ENCODE measurements at regions not wholly inside any gene's neighbourhood (a gene's known extent, or its start where the extent isn't known, plus 50 kb on each side); places are given as distances from the start of the nearest gene placed in this dataset.
A peak's percentile ranks its signal among the peaks of the same experiment; 100 is the strongest.
"Not testable (repeated sequence)": the region's sequence is repeated elsewhere in the genome, so short reads cannot be mapped to it uniquely, and the experiment has no call there.

DNA sequence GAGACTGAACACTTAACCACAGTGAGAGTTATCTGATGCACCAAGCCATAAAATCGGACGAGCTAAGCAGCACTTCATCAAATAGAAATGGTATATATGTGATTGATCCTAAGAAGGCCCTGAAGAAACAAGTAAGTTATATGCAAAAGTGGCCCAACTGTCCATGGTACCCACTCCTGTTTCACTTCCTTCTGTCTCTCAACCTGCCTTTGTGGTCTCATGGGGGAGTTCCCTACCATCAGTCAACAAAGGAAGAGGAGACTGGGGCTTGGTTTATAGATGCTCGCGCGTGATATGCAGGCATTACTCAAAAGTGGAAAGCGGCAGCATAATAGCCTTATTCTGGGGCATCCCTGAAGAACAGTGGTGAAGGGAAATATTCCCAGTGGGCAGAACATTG lies 543.9 kb upstream of the ADGRL4 start:
- DNase-seq: no peak

DNA sequence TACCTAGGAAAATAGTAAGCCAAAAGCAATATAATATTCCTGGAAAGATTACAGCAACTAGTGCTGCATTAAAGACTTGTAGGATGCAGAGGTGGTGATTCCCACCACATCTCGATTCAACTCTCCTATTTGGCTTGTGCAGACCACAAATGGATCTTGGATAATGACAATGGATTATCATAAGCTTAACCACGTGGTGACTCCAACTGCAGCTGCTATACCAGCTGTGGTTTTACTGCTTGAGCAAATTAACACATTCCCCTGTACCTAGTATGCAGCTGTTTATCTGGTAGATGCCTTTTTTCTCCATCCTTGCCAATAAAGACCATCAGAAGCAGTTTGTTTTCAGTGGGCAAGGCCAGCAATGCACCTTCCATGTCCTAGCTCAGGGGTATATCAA lies 542.7 kb upstream of the ADGRL4 start:
- DNase-seq: no peak

- no peak for DNase-seq
Measured at GRCh38 chr1:79547514-79547913, 541.0 kb upstream of the ADGRL4 start.

GRCh38 chr1:79543394-79543793 lies 536.9 kb upstream of the ADGRL4 start:
- no peak for DNase-seq

DNA sequence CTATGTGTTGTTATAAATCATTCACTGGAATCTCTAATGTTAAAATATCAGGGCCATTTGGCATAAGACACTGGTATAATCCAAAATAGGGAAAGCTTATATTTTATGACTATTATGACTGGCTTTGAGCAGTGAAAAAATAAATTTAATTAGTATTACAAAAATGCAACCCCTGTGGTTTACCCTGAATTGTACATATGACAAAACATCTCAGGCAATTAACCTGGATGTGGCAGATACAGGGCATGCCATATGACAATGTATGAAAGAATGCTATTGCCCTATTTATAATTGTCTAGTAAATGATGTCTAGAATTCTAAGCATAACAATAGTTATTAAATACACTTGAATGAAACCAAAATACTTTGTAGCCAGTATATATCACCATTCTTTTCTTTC lies 532.5 kb upstream of the ADGRL4 start:
- DNase-seq: no peak

DNA sequence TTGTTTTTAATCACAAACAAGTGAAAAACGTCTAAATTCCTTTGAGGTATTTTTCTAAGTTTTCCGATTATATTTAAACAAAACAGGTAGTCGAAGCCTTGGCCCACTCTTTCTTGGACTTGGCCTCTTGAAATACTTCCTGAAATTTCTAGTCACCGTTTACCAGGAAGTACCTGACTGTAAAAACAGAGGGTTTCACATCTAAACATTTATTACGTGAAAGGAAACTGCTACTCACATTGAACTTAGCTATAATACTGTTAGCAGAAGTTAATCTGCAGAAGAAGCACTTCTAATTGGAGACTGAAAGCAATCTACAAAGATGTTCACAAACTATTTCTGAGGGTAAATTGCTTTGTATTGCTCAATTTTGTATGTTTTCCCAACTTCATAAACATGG lies 526.0 kb upstream of the ADGRL4 start:
- DNase-seq: no peak

- DNase-seq: no peak
Measured at GRCh38 chr1:79531790-79532189, 525.3 kb upstream of the ADGRL4 start.

DNA sequence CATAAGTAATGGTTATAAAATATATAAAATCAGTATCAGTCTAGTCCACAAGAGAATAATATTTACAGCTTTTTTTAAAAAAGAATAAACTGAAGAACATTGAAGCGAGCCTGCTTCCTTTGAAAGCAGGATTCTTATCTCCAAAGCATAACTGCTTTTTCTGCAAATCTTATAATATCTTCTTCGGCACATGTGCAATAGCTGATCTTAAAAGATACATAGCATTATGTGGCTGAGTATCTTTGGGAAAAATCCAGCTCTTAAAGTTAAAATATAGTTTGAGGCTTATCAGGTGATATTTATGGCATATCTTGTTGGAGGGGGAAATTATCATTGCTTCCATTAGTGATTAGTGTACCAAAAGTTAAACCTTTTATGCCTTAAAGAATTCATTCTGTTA lies 523.9 kb upstream of the ADGRL4 start:
- no peak for DNase-seq

DNA sequence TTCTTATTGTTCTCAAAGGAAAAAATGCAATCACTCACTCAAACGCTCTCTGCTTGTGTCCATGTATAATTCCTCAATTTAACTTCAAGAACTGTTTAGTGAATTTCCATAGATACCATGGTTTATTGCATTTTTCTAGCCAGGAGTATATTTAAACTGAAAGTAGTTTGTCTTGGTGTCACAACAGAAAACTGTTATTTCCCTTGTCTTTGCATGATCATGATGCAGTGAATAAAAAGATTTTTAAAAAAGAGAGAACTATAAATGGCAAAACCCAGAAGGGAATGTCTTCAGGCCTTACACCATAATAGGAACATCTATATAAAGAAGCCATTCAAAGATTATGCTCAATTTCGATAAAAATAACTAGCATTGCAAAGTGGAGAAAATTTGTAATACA lies 523.5 kb upstream of the ADGRL4 start:
- no peak for DNase-seq

- no peak for DNase-seq
Measured at GRCh38 chr1:79524126-79524525, 517.6 kb upstream of the ADGRL4 start.

DNA sequence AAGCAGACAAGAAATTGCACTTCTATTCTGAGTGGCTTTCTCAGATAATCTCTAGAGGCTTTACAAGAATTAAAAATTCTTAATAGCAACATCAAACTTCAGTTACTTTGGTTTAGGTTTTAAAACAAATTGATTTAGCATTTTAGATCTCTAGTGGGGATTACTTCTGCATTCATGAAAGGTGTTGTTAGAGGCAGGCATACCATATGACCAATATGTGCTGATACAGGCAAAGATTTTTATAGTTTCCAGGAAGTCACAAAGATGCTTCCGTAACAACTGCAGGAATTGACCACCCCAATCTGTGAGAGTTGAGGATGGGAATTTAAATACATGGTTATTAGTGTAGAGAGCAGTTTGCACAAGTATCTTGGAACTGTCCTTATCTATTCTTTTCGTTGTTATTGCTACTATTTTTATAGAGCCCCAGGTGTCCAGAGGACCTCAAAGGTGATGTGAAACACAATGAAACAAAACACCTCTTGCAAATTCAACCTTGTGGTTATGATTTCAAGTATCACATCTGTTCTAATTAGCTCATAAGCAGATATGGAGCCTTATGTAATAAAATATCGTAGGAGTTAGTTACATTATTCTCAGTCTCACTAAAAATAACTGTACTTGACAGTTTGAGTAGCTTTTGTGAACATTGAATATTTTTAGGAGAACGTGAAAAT lies 512.7 kb upstream of the ADGRL4 start:
- no peak for DNase-seq

GRCh38 chr1:79517470-79518224 lies 511.1 kb upstream of the ADGRL4 start:
- no peak for DNase-seq

DNA sequence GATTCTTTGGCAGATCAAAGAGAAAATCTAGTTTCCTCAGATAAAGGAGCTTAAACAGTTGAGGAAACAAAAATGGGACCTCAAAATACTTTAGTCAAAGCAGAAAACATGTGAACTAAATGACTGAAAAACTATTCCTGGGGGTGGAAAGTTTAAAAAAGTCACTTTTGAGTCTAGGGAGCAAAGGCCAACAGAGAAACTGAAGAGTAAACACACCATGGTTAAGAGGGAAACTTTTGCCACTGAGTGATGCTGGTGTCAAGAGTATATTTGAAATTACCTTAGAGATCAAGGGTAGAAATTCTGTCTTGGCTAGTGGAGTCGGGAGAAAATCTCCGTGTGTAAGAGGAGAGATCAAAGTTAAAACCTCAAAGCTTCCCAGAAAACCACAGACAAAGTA lies 501.2 kb upstream of the ADGRL4 start:
- DNase-seq: no peak

DNA sequence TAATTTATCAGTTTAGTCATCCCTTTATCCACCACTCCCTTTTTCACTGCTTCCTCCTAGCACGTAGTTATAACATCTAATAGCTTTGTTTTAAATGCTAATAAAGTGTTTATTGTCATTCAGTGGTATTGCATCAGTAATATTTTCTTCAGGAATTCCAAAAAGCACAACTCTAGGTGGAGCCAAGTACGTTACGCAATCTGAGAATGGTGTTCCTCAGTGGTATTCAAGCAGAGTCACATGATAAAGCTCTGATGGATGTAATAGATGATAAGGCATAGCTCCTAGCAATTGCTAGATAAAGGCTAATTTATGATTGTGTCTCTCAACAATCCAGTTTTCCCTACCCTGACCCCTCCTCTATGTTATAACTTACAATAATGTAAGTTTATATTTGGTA lies 494.6 kb upstream of the ADGRL4 start:
- peak; percentile 3 for DNase-seq

- no peak for DNase-seq
Measured at GRCh38 chr1:79499541-79499940, 493.0 kb upstream of the ADGRL4 start.

- peak; percentile 50 for DNase-seq
Measured at GRCh38 chr1:79497193-79497773, 490.8 kb upstream of the ADGRL4 start.

DNA sequence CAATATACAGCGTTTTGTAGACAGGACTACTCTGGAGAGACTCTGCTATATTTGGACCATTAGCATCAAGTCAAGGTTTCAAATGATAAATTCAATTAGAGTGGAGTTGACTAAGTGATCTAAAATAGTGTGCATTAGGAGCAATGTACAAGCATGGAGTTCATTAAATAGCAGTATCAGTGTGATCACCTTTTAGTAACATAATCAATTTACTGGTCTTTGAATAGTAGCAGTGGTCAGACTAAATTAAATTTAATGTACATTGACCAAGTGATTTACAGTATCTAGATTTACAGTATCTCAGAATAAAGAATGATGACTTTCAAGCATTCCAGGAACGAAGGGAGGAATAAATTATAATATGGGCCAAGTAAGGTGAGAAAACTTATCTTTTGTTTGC lies 489.6 kb upstream of the ADGRL4 start:
- DNase-seq: no peak

- DNase-seq: not testable (repeated sequence)
Measured at GRCh38 chr1:79493702-79494101, 487.2 kb upstream of the ADGRL4 start.

DNA sequence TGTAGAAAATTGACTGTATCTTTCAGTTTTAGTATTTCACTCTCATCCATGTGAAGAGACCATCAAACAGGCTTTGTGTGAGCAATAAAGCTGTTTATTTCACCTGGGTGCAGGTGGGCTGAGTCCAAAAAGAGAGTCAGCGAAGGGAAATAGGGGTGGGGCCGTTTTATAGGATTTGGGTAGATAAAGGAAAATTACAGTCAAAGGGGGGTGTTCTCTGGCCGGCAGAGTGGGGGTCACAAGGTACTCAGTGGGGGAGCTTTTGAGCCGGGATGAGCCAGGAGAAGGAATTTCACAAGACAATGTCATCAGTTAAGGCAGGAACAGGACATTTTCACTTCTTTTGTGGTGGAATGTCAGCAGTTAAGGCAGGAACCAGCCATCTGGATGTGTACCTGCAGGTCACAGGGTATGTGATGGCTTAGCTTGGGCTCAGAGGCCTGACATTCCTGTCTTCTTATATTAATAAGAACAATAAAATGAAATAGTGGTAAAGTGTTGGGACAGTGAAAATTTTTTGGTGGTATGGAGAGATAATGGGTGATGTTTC lies 482.1 kb upstream of the ADGRL4 start:
- DNase-seq: not testable (repeated sequence)

DNA sequence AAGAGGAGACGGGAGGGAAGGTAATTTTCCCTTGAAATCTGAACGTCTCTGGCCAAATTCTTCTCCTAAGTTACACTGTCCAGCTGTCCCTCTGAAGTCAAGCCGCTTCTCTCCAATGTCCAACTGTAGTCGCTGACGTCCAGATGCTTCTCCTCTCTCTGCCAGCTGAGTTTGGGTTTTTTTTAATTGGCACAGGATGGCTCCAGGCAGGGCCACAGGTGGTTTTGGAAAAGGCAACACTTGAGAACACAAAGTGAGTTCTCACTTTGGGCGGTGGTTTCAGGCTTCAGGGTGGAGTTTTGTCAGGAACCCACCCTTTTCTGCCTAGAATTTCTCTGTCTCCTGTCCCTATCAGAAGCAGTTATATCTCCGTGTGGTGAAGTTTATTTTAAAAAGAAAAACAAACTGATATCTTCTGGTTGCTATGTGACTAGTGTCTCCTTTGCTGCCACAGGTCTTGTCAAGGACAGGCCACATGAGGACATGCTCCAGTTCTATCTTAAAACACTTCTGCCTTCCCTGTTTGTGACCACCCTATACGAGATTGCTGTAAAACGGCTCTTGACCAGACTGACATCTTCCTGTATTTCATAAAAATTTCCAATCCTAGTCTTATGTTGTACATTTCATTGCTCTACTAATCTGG lies 472.3 kb upstream of the ADGRL4 start:
- no peak for DNase-seq

- DNase-seq: no peak
Measured at GRCh38 chr1:79478160-79478559, 471.6 kb upstream of the ADGRL4 start.

DNA sequence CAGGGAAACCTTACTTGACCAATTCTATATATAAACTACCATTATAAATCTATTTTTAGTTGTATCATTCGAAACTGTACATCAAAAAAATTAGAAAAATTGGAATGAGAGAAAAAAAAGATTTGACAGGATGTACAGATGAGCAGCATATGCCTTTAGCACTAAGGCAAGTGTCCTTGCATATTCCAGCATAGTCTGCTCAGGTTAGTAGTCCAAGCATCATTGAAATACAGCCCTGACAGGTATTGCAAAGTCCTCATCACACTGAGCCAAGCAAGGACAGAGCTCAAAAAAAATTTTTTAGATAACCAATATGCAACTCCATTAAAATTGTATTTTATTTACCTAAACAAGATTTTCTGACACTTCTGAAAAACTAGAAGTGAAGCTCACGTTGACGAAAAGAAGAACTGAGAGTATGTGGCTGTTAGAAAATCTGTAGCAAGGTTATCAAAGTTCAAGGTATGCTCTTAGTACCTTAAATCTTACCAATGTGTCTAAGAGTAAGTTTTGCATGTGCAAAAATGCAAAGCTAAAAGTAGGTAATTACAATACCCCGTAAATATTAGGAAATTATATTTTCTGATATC lies 465.6 kb upstream of the ADGRL4 start:
- no peak for DNase-seq

- DNase-seq: no peak
Measured at GRCh38 chr1:79469139-79469538, 462.6 kb upstream of the ADGRL4 start.
